Psoas muscle (tissue), 7 donors: ENCODE measurements at regions not wholly inside any gene's neighbourhood (a gene's known extent, or its start where the extent isn't known, plus 50 kb on each side); places are given as distances from the start of the nearest gene placed in this dataset.

Source experiments
- ATAC-seq, 4 donors: fragments of 200-7000 bp; cut with Tn5 transposase; one replicate each; pipeline ENCODE4 v1.9.1; 2020; ENCODE audit warnings: moderate library complexity in 3 of 4, mild to moderate bottlenecking in 2 of 4
- DNase-seq, 2 donors: peaks; one replicate each; pipeline ENCODE4 v3.0.0-alpha.2; 2020
- H3K27ac ChIP-seq: fragments of 200-600 bp; one replicate; pipeline ENCODE4 v1.8.0; 2022
- H3K27me3 ChIP-seq, 3 donors: fragments of 200-600 bp in 1 of 3; one replicate each; pipeline versions ENCODE4 v1.6.1 to v1.8.0; 2013 to 2022; ENCODE audit warnings: low read length in 2 of 3, mild to moderate bottlenecking in 2 of 3, moderate library complexity in 1 of 3; ENCODE audit not compliant: insufficient read depth in 3 of 3
- H3K36me3 ChIP-seq, 2 donors: fragments of 200-600 bp in 1 of 2; one replicate each; pipeline versions ENCODE4 v1.6.1 to v1.8.0; 2013 to 2022; ENCODE audit warnings: low read depth in 1 of 2, mild to moderate bottlenecking in 1 of 2, moderate library complexity in 1 of 2; ENCODE audit not compliant: insufficient read depth in 1 of 2
- H3K4me1 ChIP-seq: fragments of 200-600 bp; one replicate; pipeline ENCODE4 v1.8.0; 2022
- H3K4me3 ChIP-seq: fragments of 200-600 bp; one replicate; pipeline ENCODE4 v1.8.0; 2022; ENCODE audit warnings: mild to moderate bottlenecking
- H3K9me3 ChIP-seq: fragments of 200-600 bp; one replicate; pipeline ENCODE4 v1.8.0; 2022
- CTCF ChIP-seq: fragments of 200-600 bp; IDR thresholded peaks from one replicate; pipeline ENCODE4 v1.8.0; 2022; ENCODE audit warnings: antibody characterized with exemption
- WGBS, 3 donors: extraction: QIAGEN DNeasy Blood & Tissue Kit; methylation state at CpG; one replicate each; pipeline versions ENCODE4 v1.1.6 to v1.1.7; 2013; 5-methylcytosine and 5-hydroxymethylcytosine counted together
- intact Hi-C, 2 donors: fragments of 100-400 bp; cut with DNase I; formaldehyde crosslinking; loops; one replicate each; pipeline versions ENCODE4 v1.11.0 to v1.14.2; 2022
- donor health status: healthy with polysubstance abuse.
- donor health status: DM: no; HTN: no; CAD: no; lungs with moderate emphysema.
- donor health status: Bipolar disorder and iron deficiency.
- donor health status: healthy.
- donor health status: DM: yes; HTN: yes; CAD: no.
- donor health status: DM: no; HTN: no; CAD: no.
- donor health status: DM: yes; HTN: yes; CAD: no.

- H3K27ac ChIP-seq: no peak overlapping the region
- no peak overlapping the region for H3K4me3 ChIP-seq
- H3K4me1 ChIP-seq: no peaks in the 10 kb centered on the region
- no peak for TF ChIP-seq CTCF
- ATAC-seq: peak in 1 of 4 donors; percentile 46
- no peaks in the 10 kb centered on the region for H3K9me3 ChIP-seq
- intact Hi-C loops: no loop called here
- no peak for DNase-seq
- H3K27me3 ChIP-seq: no peaks in the 10 kb centered on the region
- H3K36me3 ChIP-seq: no peaks in the 10 kb centered on the region
- WGBS, 3 donors: 57 to 78% (median 74%) methylated on average over 6 of the region's 6 CpGs
Measured at GRCh38 chr5:160968480-160968879, 116.5 kb upstream of the ATP10B start.

GRCh38 chr5:160966921-160967320 is 114.9 kb upstream of the ATP10B start:
- no peaks in the 10 kb centered on the region for H3K9me3 ChIP-seq
- H3K4me3 ChIP-seq: no peak overlapping the region
- no peak overlapping the region for H3K27ac ChIP-seq
- intact Hi-C loops: no loop called here
- TF ChIP-seq CTCF: no peak
- WGBS, 3 donors: 55 to 65% (median 63%) methylated on average over 2 of the region's 2 CpGs
- ATAC-seq (no peak), DNase-seq (no peak)
- H3K4me1 ChIP-seq: no peaks in the 10 kb centered on the region
- H3K36me3 ChIP-seq: no peaks in the 10 kb centered on the region
- H3K27me3 ChIP-seq: no peaks in the 10 kb centered on the region

- H3K27me3 ChIP-seq: no peaks in the 10 kb centered on the region
- WGBS, 3 donors: 70 to 78% (median 73%) methylated on average over 2 of the region's 2 CpGs
Measured at GRCh38 chr5:160961761-160962160, 109.8 kb upstream of the ATP10B start.

GRCh38 chr5:160961038-160961437 is 109.0 kb upstream of the ATP10B start:
- no peaks in the 10 kb centered on the region for H3K36me3 ChIP-seq
- intact Hi-C loops: no loop called here
- DNase-seq (no peak), ATAC-seq (no peak)
- no peak overlapping the region for H3K27ac ChIP-seq
- no peaks in the 10 kb centered on the region for H3K9me3 ChIP-seq
- no peaks in the 10 kb centered on the region for H3K4me1 ChIP-seq
- 27 to 39% (median 39%) methylated on average over 1 of the region's 1 CpG for WGBS, 3 donors
- H3K4me3 ChIP-seq: no peak overlapping the region
- TF ChIP-seq CTCF: no peak
- no peaks in the 10 kb centered on the region for H3K27me3 ChIP-seq

More at GRCh38 chr5:160961761-160962160, 109.8 kb upstream of the ATP10B start:
- Histone ChIP-seq H3K36me3 (no peaks in the 10 kb centered on the region), H3K27ac (no peak overlapping the region), H3K4me1 (no peaks in the 10 kb centered on the region), H3K9me3 (no peaks in the 10 kb centered on the region), H3K4me3 (no peak overlapping the region)
- no peak for ATAC-seq
- intact Hi-C loops: no loop called here
- DNase-seq: no peak
- no peak for TF ChIP-seq CTCF

- DNase-seq (no peak), ATAC-seq (no peak)
- TF ChIP-seq CTCF: no peak
- H3K4me3 ChIP-seq: no peak overlapping the region
- H3K27me3 ChIP-seq: no peaks in the 10 kb centered on the region
- H3K4me1 ChIP-seq: no peaks in the 10 kb centered on the region
- intact Hi-C loops: no loop called here
- no peaks in the 10 kb centered on the region for H3K36me3 ChIP-seq
- WGBS, 3 donors: 21 to 46% (median 26%) methylated on average over 2 of the region's 2 CpGs
- H3K27ac ChIP-seq: no peak overlapping the region
- no peaks in the 10 kb centered on the region for H3K9me3 ChIP-seq
Measured at GRCh38 chr5:160960592-160960991, 108.6 kb upstream of the ATP10B start.
